ENCODE measurements at regions not wholly inside any gene's neighbourhood (a gene's known extent, or its start where the extent isn't known, plus 50 kb on each side); places are given as distances from the start of the nearest gene placed in this dataset.

GRCh38 chr12:25020621-25021243 is 71.8 kb upstream of the BCAT1 start (continued):
- TF ChIP-seq HOMEZ (CRISPR knock-in tag; IDR thresholded peaks at IDR 0.05; ENCODE audit: low read depth) (no peak), GTF2F1 (IDR thresholded peaks at IDR 0.05; ENCODE audit: low read length) (no peak), NR2F6 (IDR thresholded peaks at IDR 0.05) (no peak), NR2F6 (CRISPR knock-in tag; IDR thresholded peaks at IDR 0.05) (no peak)

GRCh38 chr12:25018146-25018545 is 69.2 kb upstream of the BCAT1 start:
- ATAC-seq: no peak
- no peak for FAIRE-seq
- no peak overlapping the region for H3K9ac ChIP-seq (ENCODE audit: insufficient read depth, low read depth, low read length)
- no peak overlapping the region for H3K4me2 ChIP-seq (ENCODE audit: low read depth, low read length)
- 12% methylated on average over 3 of the region's 3 CpGs for WGBS (ENCODE audit: low lambda C conversion rate)
- no TSS peak for BruUV-seq (replicated peaks)
- intact Hi-C loops (cut with micrococcal nuclease; ENCODE audit: unreplicated experiment): no loop called here
- in situ Hi-C loops (cut with HindIII; ENCODE audit: extremely low pct_ligation_motif_present, low pct_unique_long_range_greater_than_20kb): no loop called here
- H3K4me1 ChIP-seq (ENCODE audit: insufficient read depth, low read length): no peaks in the 10 kb centered on the region
- H4K20me1 ChIP-seq (ENCODE audit: insufficient read depth, low read length): no peaks in the 10 kb centered on the region
- ChIA-PET POLR2A (no interaction called here), CTCF (ENCODE audit: low intra/inter-chr PET ratio, low total read pairs) (no interaction called here)
- H3K27me3 ChIP-seq (ENCODE audit: control insufficient read depth in 1 of 2, insufficient read depth in 2 of 2, low read length in 2 of 2): no peaks in the 10 kb centered on the region; a peak in 1 of 5 replicates
- no peaks in the 10 kb centered on the region for H3K36me3 ChIP-seq (replicated peaks in 1 of 2; ENCODE audit: control insufficient read depth in 1 of 2, insufficient read depth in 2 of 2, low read length in 2 of 2)
- DNase-seq (ENCODE audit: low spot score): no peak
- H3K9me3 ChIP-seq (ENCODE audit: low read length): no peaks in the 10 kb centered on the region
- no peak for TF ChIP-seq TRAFD1 (CRISPR knock-in tag; IDR thresholded peaks at IDR 0.05; ENCODE audit: borderline replicate concordance)
- TF ChIP-seq TFE3 (CRISPR knock-in tag; IDR thresholded peaks at IDR 0.05): no peak
- no peak for TF ChIP-seq ZNF12 (CRISPR knock-in tag; IDR thresholded peaks at IDR 0.05)
- no peak for TF ChIP-seq ZNF513 (CRISPR knock-in tag; conservative IDR thresholded peaks at IDR 0.05)
- TF ChIP-seq FOXK1 (CRISPR knock-in tag; IDR thresholded peaks at IDR 0.05; ENCODE audit: borderline replicate concordance, low read depth): no peak
- no peak for TF ChIP-seq ZNF264 (CRISPR knock-in tag; IDR thresholded peaks at IDR 0.05)
- no peaks in the 10 kb centered on the region for H3K79me2 ChIP-seq (ENCODE audit: insufficient read depth, low read length)
- no peak overlapping the region for H2AFZ ChIP-seq (ENCODE audit: low read length)
- no peak overlapping the region for H3K4me3 ChIP-seq (replicated peaks in 1 of 3; ENCODE audit: insufficient read depth in 1 of 3, low read depth in 2 of 3, low read length in 3 of 3)
- no peak overlapping the region for H3K27ac ChIP-seq (ENCODE audit: extremely low read length, insufficient read depth, low read length)

All from HepG2 (cell line).